GM21390 (cell line): ENCODE measurements at regions not wholly inside any gene's neighbourhood (a gene's known extent, or its start where the extent isn't known, plus 50 kb on each side); places are given as distances from the start of the nearest gene placed in this dataset.
"Not testable (repeated sequence)": the region's sequence is repeated elsewhere in the genome, so short reads cannot be mapped to it uniquely, and the experiment has no call there.

Source experiments
- ATAC-seq: cut with Tn5 transposase; IDR thresholded peaks from one replicate; pipeline ENCODE4 v1.9.1; 2021; ENCODE audit not compliant: unreplicated experiment

GRCh38 chr7:115227473-115228235, 305.8 kb downstream of the MDFIC start:
- no peak for ATAC-seq

GRCh38 chr7:115226410-115226809, 304.5 kb downstream of the MDFIC start:
- no peak for ATAC-seq

GRCh38 chr7:115224922-115225321, 303.0 kb downstream of the MDFIC start:
- no peak for ATAC-seq

- ATAC-seq: no peak
These were observed 302.1 kb downstream of the MDFIC start for GRCh38 chr7:115223959-115224358.

GRCh38 chr7:115221456-115221855, 299.6 kb downstream of the MDFIC start:
- no peak for ATAC-seq

- no peak for ATAC-seq
These were observed 296.2 kb downstream of the MDFIC start for GRCh38 chr7:115218076-115218475.

- ATAC-seq: no peak
These were observed 295.5 kb downstream of the MDFIC start for GRCh38 chr7:115217373-115217772.

GRCh38 chr7:115216652-115217051, 294.8 kb downstream of the MDFIC start:
- no peak for ATAC-seq

- no peak for ATAC-seq
These were observed 289.3 kb downstream of the MDFIC start for GRCh38 chr7:115211171-115211570.

- ATAC-seq: no peak
These were observed 288.7 kb downstream of the MDFIC start for GRCh38 chr7:115210552-115210951.

GRCh38 chr7:115208710-115209560, 287.0 kb downstream of the MDFIC start:
- no peak for ATAC-seq

- not testable (repeated sequence) for ATAC-seq
These were observed 284.5 kb downstream of the MDFIC start for GRCh38 chr7:115206374-115206773.

- no peak for ATAC-seq
These were observed 276.2 kb downstream of the MDFIC start for GRCh38 chr7:115198143-115198542.

- no peak for ATAC-seq
These were observed 273.3 kb downstream of the MDFIC start for GRCh38 chr7:115195208-115195607.

- ATAC-seq: no peak
These were observed 269.6 kb downstream of the MDFIC start for GRCh38 chr7:115191526-115191925.

GRCh38 chr7:115183431-115184057, 261.6 kb downstream of the MDFIC start:
- no peak for ATAC-seq

- ATAC-seq: no peak
These were observed 256.9 kb downstream of the MDFIC start for GRCh38 chr7:115178835-115179234.

GRCh38 chr7:115177823-115178222, 255.9 kb downstream of the MDFIC start:
- no peak for ATAC-seq

GRCh38 chr7:115177103-115177502, 255.2 kb downstream of the MDFIC start:
- no peak for ATAC-seq

- ATAC-seq: not testable (repeated sequence)
These were observed 250.5 kb downstream of the MDFIC start for GRCh38 chr7:115172397-115172796.

GRCh38 chr7:115153769-115154477, 232.0 kb downstream of the MDFIC start:
- ATAC-seq: no peak
